CD4-positive, alpha-beta T cell (primary cell): ENCODE measurements at regions not wholly inside any gene's neighbourhood (a gene's known extent, or its start where the extent isn't known, plus 50 kb on each side); places are given as distances from the start of the nearest gene placed in this dataset.

ENCODE experiments used
- ATAC-seq: fragments of 200-7000 bp; cut with Tn5 transposase; one replicate; pipeline ENCODE4 v1.10.0; 2022; ENCODE audit warnings: mild to moderate bottlenecking; ENCODE audit not compliant: poor library complexity
- CTCF ChIA-PET: fragments of 350-600 bp; sonication (Branson Sonifier 250); formaldehyde crosslinking; loops from one replicate; lab custom pipeline; 2021; ENCODE audit warnings: antibody characterized with exemption, inconsistent platforms; lab: Charles Lee
- POLR2A ChIA-PET: fragments of 350-600 bp; sonication (Branson Sonifier 250); formaldehyde crosslinking; loops from one replicate; lab custom pipeline; 2021; ENCODE audit warnings: antibody characterized with exemption, inconsistent platforms; lab: Charles Lee
- DNase-seq, 14 experiments: peaks; one replicate each; pipeline ENCODE4 v3.0.0-alpha.2; 2013 to 2020; ENCODE audit warnings: mixed read lengths in 2 of 14
- H3K27ac ChIP-seq, 2 donors: one replicate each; pipeline versions ENCODE4 v1.5.1 to v1.7.0; 2013; ENCODE audit warnings: low read length in 2 of 2, low read depth in 1 of 2, mild to moderate bottlenecking in 1 of 2
- H3K27me3 ChIP-seq, 2 experiments: 1 replicate in 1 of 2; 2 replicates in 1 of 2; pipeline versions ENCODE4 v1.6.1 to v1.7.0; 2013; ENCODE audit warnings: low read length in 2 of 2, control low read depth in 1 of 2, mild to moderate bottlenecking in 1 of 2, moderate library complexity in 1 of 2; ENCODE audit not compliant: insufficient read depth in 2 of 2, control insufficient read depth in 1 of 2
- H3K36me3 ChIP-seq: one replicate; pipeline ENCODE4 v1.6.1; 2013; ENCODE audit warnings: low read length, control low read depth; ENCODE audit not compliant: insufficient read depth
- H3K4me1 ChIP-seq: one replicate; pipeline ENCODE4 v1.6.1; 2013; ENCODE audit warnings: low read length, control low read depth; ENCODE audit not compliant: insufficient read depth
- H3K4me3 ChIP-seq: one replicate; pipeline ENCODE4 v1.5.1; 2013; ENCODE audit warnings: mild to moderate bottlenecking, low read length, moderate library complexity
- H3K9me3 ChIP-seq, 2 experiments: 1 replicate in 1 of 2; 2 replicates in 1 of 2; pipeline versions ENCODE4 v1.6.1 to v1.7.0; 2013; ENCODE audit warnings: low read length in 2 of 2, mild to moderate bottlenecking in 2 of 2, control low read depth in 1 of 2, moderate library complexity in 1 of 2; ENCODE audit not compliant: control insufficient read depth in 1 of 2, insufficient read depth in 1 of 2
- H3K27ac Mint-ChIP-seq: one replicate; pipeline ENCODE4 v1.8.0; 2020; ENCODE audit warnings: mixed read lengths
- H3K27me3 Mint-ChIP-seq: one replicate; pipeline ENCODE4 v1.8.0; 2021; ENCODE audit warnings: mixed read lengths
- H3K36me3 Mint-ChIP-seq: one replicate; pipeline ENCODE4 v1.8.0; 2021; ENCODE audit warnings: low read depth, mixed read lengths
- H3K4me1 Mint-ChIP-seq: one replicate; pipeline ENCODE4 v1.8.0; 2021; ENCODE audit warnings: low read depth, mixed read lengths
- H3K4me3 Mint-ChIP-seq: one replicate; pipeline ENCODE4 v1.8.0; 2020; ENCODE audit warnings: mild to moderate bottlenecking, mixed read lengths
- H3K9me3 Mint-ChIP-seq: one replicate; pipeline ENCODE4 v1.8.0; 2020; ENCODE audit warnings: mixed read lengths
- CTCF ChIP-seq: fragments of 200-600 bp; IDR thresholded peaks from one replicate; pipeline ENCODE4 v1.8.0; 2022; ENCODE audit warnings: antibody characterized with exemption, mild to moderate bottlenecking
- intact Hi-C, 2 experiments: fragments of 100-400 bp; cut with DNase I in 1 of 2; cut with micrococcal nuclease in 1 of 2; formaldehyde crosslinking; loops; one replicate each; pipeline versions ENCODE4 v1.15.1 to v1.9.0; 2023 to 2025; cut with DNase I, micrococcal nuclease

GRCh38 chr4:13944095-13944511 is 316.6 kb upstream of the BOD1L1 start:
- Histone ChIP-seq H3K9me3 (no peaks in the 10 kb centered on the region), H3K36me3 (no peaks in the 10 kb centered on the region), H3K4me3 (no peak overlapping the region), H3K27ac (no peak overlapping the region), H3K4me1 (no peaks in the 10 kb centered on the region), H3K27me3 (no peaks in the 10 kb centered on the region)
- ATAC-seq, result no peak
- Mint-ChIP-seq H3K27ac (no peak overlapping the region), H3K4me1 (no peaks in the 10 kb centered on the region), H3K27me3 (no peaks in the 10 kb centered on the region), H3K9me3 (no peaks in the 10 kb centered on the region), H3K36me3 (no peaks in the 10 kb centered on the region), H3K4me3 (no peak overlapping the region)
- intact Hi-C loops, result no loop called here
- DNase-seq, result no peak
- TF ChIP-seq CTCF, result no peak
- ChIA-PET CTCF (no interaction called here), POLR2A (no interaction called here)

GRCh38 chr4:13947921-13948320 is 320.4 kb upstream of the BOD1L1 start:
- intact Hi-C loops, result no loop called here
- no peak overlapping the region for H3K4me3 ChIP-seq

GRCh38 chr4:13950491-13950890 is 323.0 kb upstream of the BOD1L1 start:
- Histone ChIP-seq H3K36me3 (no peaks in the 10 kb centered on the region), H3K27me3 (no peaks in the 10 kb centered on the region), H3K4me1 (no peaks in the 10 kb centered on the region), H3K4me3 (no peak overlapping the region), H3K27ac (no peak overlapping the region), H3K9me3 (peaks cover 0 to 6% of the 10 kb centered on the region in 2 experiments)
- H3K36me3 Mint-ChIP-seq, result no peaks in the 10 kb centered on the region
- POLR2A ChIA-PET, result no interaction called here
- CTCF ChIA-PET, result no interaction called here
- no peaks in the 10 kb centered on the region for H3K9me3 Mint-ChIP-seq
- no peak overlapping the region for H3K4me3 Mint-ChIP-seq
- H3K27me3 Mint-ChIP-seq, result no peaks in the 10 kb centered on the region
- intact Hi-C loops, result no loop called here
- TF ChIP-seq CTCF, result no peak
- ATAC-seq (no peak), DNase-seq (no peak)
- no peak overlapping the region for H3K27ac Mint-ChIP-seq
- H3K4me1 Mint-ChIP-seq, result no peaks in the 10 kb centered on the region

More at GRCh38 chr4:13947921-13948320, 320.4 kb upstream of the BOD1L1 start:
- POLR2A ChIA-PET, result no interaction called here
- no peak for DNase-seq
- H3K27ac ChIP-seq, result no peak overlapping the region
- H3K9me3 ChIP-seq, result no peaks in the 10 kb centered on the region
- Mint-ChIP-seq H3K4me3 (no peak overlapping the region), H3K9me3 (no peaks in the 10 kb centered on the region), H3K27ac (no peak overlapping the region), H3K36me3 (no peaks in the 10 kb centered on the region), H3K4me1 (no peaks in the 10 kb centered on the region), H3K27me3 (no peaks in the 10 kb centered on the region)
- no peak for TF ChIP-seq CTCF
- no peaks in the 10 kb centered on the region for H3K36me3 ChIP-seq
- ATAC-seq, result no peak
- no peaks in the 10 kb centered on the region for H3K4me1 ChIP-seq
- no peaks in the 10 kb centered on the region for H3K27me3 ChIP-seq
- CTCF ChIA-PET, result no interaction called here
